HepG2 (cell line): ENCODE measurements at regions not wholly inside any gene's neighbourhood (a gene's known extent, or its start where the extent isn't known, plus 50 kb on each side); places are given as distances from the start of the nearest gene placed in this dataset.

Source experiments
- ATAC-seq: fragments of 200-7000 bp; cut with Tn5 transposase; 3 replicates; pipeline ENCODE4 v1.9.1; 2020; ENCODE audit warnings: mild to moderate bottlenecking, moderate library complexity
- BruUV-seq: library from RNA; stranded (reverse); fragments of 400-500 nt; replicated peaks from 2 replicates; lab custom pipeline; 2021; lab: Mats Ljungman, UMichigan
- CTCF ChIA-PET: fragments of 300-600 bp; formaldehyde crosslinking; extraction: SDS; loops from one replicate; lab custom pipeline; 2021; ENCODE audit warnings: low total read pairs, inconsistent platforms, low intra/inter-chr PET ratio; lab: Yijun Ruan, JAX
- POLR2A ChIA-PET: fragments of 350-600 bp; sonication (Branson Sonifier 250); formaldehyde crosslinking; loops from one replicate; lab custom pipeline; 2020; ENCODE audit warnings: antibody characterized with exemption, inconsistent platforms; lab: Yijun Ruan, JAX
- DNase-seq: peaks from one replicate; pipeline ENCODE4 v3.0.0-alpha.2; 2015; ENCODE audit warnings: low spot score
- FAIRE-seq: peaks from 3 replicates; lab custom pipeline; 2011; peaks lifted over from hg19 to GRCh38; lab: Jason Lieb, UNC
- H2AFZ ChIP-seq: one replicate; pipeline ENCODE4 v1.6.1; 2011; ENCODE audit warnings: low read length, inconsistent platforms
- H3K27ac ChIP-seq: fragments of 300-600 bp; 3 replicates; pipeline ENCODE4 v1.8.0; 2011; ENCODE audit warnings: mixed run types, mild to moderate bottlenecking, mixed read lengths, low read length, inconsistent platforms; ENCODE audit not compliant: insufficient read depth; ENCODE audit errors: extremely low read length
- H3K27me3 ChIP-seq, 2 experiments: fragments of 200-600 bp in 1 of 2; 2 replicates in 1 of 2; 3 replicates in 1 of 2; pipeline versions ENCODE4 v1.6.0 to v1.8.0; 2011; ENCODE audit warnings: low read length in 2 of 2, mild to moderate bottlenecking in 2 of 2, moderate library complexity in 2 of 2, inconsistent platforms in 1 of 2; ENCODE audit not compliant: insufficient read depth in 2 of 2, control insufficient read depth in 1 of 2
- H3K36me3 ChIP-seq, 2 experiments: fragments of 200-600 bp in 1 of 2; replicated peaks in 1 of 2; 2 replicates in 1 of 2; 3 replicates in 1 of 2; pipeline versions ENCODE4 v1.5.1 to v1.8.0; 2011; ENCODE audit warnings: low read length in 2 of 2, inconsistent platforms in 1 of 2; ENCODE audit not compliant: insufficient read depth in 2 of 2, control insufficient read depth in 1 of 2
- H3K4me1 ChIP-seq: 2 replicates; pipeline ENCODE4 v1.5.1; 2012; ENCODE audit warnings: low read length, inconsistent platforms; ENCODE audit not compliant: insufficient read depth
- H3K4me2 ChIP-seq: 2 replicates; pipeline ENCODE4 v1.6.0; 2011; ENCODE audit warnings: low read depth, low read length, inconsistent platforms
- H3K4me3 ChIP-seq, 3 experiments: fragments of 200-600 bp in 1 of 3; sonication (generic), shearing (Covaris generic) in 1 of 3; replicated peaks in 1 of 3; 2 replicates each; pipeline ENCODE4 v1.5.1; 2011 to 2016; ENCODE audit warnings: low read length in 3 of 3, inconsistent platforms in 2 of 3, low read depth in 2 of 3, mild to moderate bottlenecking in 2 of 3, control low read depth in 1 of 3, mixed read lengths in 1 of 3; ENCODE audit not compliant: insufficient read depth in 1 of 3
- H3K79me2 ChIP-seq: one replicate; pipeline ENCODE4 v1.6.1; 2011; ENCODE audit warnings: low read length, inconsistent platforms; ENCODE audit not compliant: insufficient read depth
- H3K9ac ChIP-seq: 2 replicates; pipeline ENCODE4 v1.6.0; 2011; ENCODE audit warnings: mild to moderate bottlenecking, low read depth, low read length, inconsistent platforms; ENCODE audit not compliant: insufficient read depth
- H3K9me3 ChIP-seq: 2 replicates; pipeline ENCODE4 v1.5.1; 2012; ENCODE audit warnings: mild to moderate bottlenecking, low read length
- H4K20me1 ChIP-seq: 2 replicates; pipeline ENCODE4 v1.6.0; 2011; ENCODE audit warnings: inconsistent platforms, mild to moderate bottlenecking, low read length, moderate library complexity; ENCODE audit not compliant: insufficient read depth
- KDM3A ChIP-seq: IDR thresholded peaks from 2 replicates; pipeline ENCODE4 v1.6.1; 2018; ENCODE audit warnings: low read depth, missing compliant biosample characterization
- POGZ ChIP-seq: sonication (generic); formaldehyde crosslinking; IDR thresholded peaks from 2 replicates; pipeline ENCODE4 v1.4.0; 2020; ENCODE audit warnings: mild to moderate bottlenecking, missing genetic modification reagents
- SAFB2 ChIP-seq: sonication (generic); formaldehyde crosslinking; IDR thresholded peaks from 2 replicates; pipeline ENCODE4 v1.5.1; 2020; ENCODE audit warnings: missing genetic modification reagents, low read depth, mild to moderate bottlenecking, borderline replicate concordance
- SRF ChIP-seq: IDR thresholded peaks from 2 replicates; pipeline ENCODE4 v1.6.1; 2011; ENCODE audit warnings: mild to moderate bottlenecking, low read depth, low read length, moderate library complexity
- ZNF296 ChIP-seq: sonication (generic); formaldehyde crosslinking; conservative IDR thresholded peaks from 2 replicates; pipeline ENCODE4 v1.5.0; 2020; ENCODE audit warnings: mild to moderate bottlenecking, missing genetic modification reagents
- ZNF382 ChIP-seq: sonication (generic); formaldehyde crosslinking; IDR thresholded peaks from 2 replicates; pipeline ENCODE4 v1.5.0; 2020; ENCODE audit warnings: missing genetic modification reagents, mild to moderate bottlenecking, borderline replicate concordance
- ZNF44 ChIP-seq: sonication (generic); formaldehyde crosslinking; IDR thresholded peaks from 2 replicates; pipeline ENCODE4 v1.5.1; 2020; ENCODE audit warnings: mild to moderate bottlenecking, missing genetic modification reagents
- ZNF547 ChIP-seq: sonication (generic); formaldehyde crosslinking; IDR thresholded peaks from 2 replicates; pipeline ENCODE4 v1.5.1; 2020; ENCODE audit warnings: mild to moderate bottlenecking, missing genetic modification reagents
- ZNF75D ChIP-seq: sonication (generic); formaldehyde crosslinking; IDR thresholded peaks from 2 replicates; pipeline ENCODE4 v1.8.1; 2023; ENCODE audit warnings: missing genetic modification reagents, mild to moderate bottlenecking, borderline replicate concordance
- WGBS: methylation state at CpG from one replicate; pipeline ENCODE4 v1.1.6; 2017; ENCODE audit warnings: low lambda C conversion rate; 5-methylcytosine and 5-hydroxymethylcytosine counted together
- in situ Hi-C: cut with HindIII; loops from 2 replicates; pipeline ENCODE4 v1.10.0; 2017; ENCODE audit warnings: low pct_unique_long_range_greater_than_20kb; ENCODE audit not compliant: extremely low pct_ligation_motif_present
- intact Hi-C: fragments of 100-400 bp; cut with micrococcal nuclease; formaldehyde crosslinking; loops from one replicate; pipeline ENCODE4 v1.10.0; 2022; ENCODE audit not compliant: unreplicated experiment
- TF ChIP-seq, protein P1 (sequence below): sonication (generic); formaldehyde crosslinking; IDR thresholded peaks from 2 replicates; pipeline ENCODE4 v1.5.0; 2020; ENCODE audit warnings: mild to moderate bottlenecking, missing genetic modification reagents, moderate library complexity

DNA sequence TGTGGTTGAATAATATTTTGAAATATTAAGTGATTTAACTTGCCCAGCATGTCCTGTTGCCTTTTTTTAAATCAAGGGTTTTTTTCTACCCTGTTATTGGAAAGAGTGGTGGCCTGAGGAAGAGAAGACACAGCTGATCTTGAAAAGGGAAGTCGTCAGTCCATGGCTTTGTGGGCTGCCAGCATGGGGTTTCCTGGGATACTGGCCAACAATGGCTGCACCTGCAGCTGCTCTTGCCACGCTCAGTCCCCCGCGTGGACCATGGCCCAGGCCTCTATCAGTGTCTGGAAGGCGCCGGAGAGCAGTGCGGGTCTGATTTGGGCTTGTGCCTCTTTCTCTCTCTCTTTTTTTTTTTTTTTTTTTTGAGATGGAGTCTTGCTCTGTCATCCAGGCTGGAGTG, 99.3 kb downstream of the ASB1 start:
- TF ChIP-seq POGZ: no peak
- TF ChIP-seq ZNF75D (CRISPR knock-in tag): no peak
- TF ChIP-seq KDM3A: no peak
- no peak for TF ChIP-seq ZNF382 (CRISPR knock-in tag)
- TF ChIP-seq SRF: no peak
- TF ChIP-seq, protein P1, sequence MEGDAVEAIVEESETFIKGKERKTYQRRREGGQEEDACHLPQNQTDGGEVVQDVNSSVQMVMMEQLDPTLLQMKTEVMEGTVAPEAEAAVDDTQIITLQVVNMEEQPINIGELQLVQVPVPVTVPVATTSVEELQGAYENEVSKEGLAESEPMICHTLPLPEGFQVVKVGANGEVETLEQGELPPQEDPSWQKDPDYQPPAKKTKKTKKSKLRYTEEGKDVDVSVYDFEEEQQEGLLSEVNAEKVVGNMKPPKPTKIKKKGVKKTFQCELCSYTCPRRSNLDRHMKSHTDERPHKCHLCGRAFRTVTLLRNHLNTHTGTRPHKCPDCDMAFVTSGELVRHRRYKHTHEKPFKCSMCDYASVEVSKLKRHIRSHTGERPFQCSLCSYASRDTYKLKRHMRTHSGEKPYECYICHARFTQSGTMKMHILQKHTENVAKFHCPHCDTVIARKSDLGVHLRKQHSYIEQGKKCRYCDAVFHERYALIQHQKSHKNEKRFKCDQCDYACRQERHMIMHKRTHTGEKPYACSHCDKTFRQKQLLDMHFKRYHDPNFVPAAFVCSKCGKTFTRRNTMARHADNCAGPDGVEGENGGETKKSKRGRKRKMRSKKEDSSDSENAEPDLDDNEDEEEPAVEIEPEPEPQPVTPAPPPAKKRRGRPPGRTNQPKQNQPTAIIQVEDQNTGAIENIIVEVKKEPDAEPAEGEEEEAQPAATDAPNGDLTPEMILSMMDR (CRISPR knock-in tag): no peak
- TF ChIP-seq ZNF44 (CRISPR knock-in tag): no peak
- no peak for TF ChIP-seq ZNF547 (CRISPR knock-in tag)
- TF ChIP-seq ZNF296: no peak
- no peak for TF ChIP-seq SAFB2 (CRISPR knock-in tag)
- TF ChIP-seq, all 625 proteins: peak for 0
- Histone ChIP-seq H3K4me3 (no peak overlapping the region), H3K27me3 (no peaks in the 10 kb centered on the region), H4K20me1 (no peaks in the 10 kb centered on the region), H3K4me2 (no peak overlapping the region), H3K4me1 (peaks cover 39% of the 10 kb centered on the region), H3K9me3 (peaks cover 5% of the 10 kb centered on the region), H3K79me2 (no peaks in the 10 kb centered on the region), H3K36me3 (no peaks in the 10 kb centered on the region), H3K27ac (no peak overlapping the region), H3K9ac (no peak overlapping the region), H2AFZ (no peak overlapping the region)
- FAIRE-seq (no peak), ATAC-seq (no peak), DNase-seq (no peak)
- in situ Hi-C loops: no loop called here
- 92% methylated on average over 7 of the region's 7 CpGs for WGBS
- POLR2A ChIA-PET: no interaction called here
- intact Hi-C loops: no loop called here
- BruUV-seq: no TSS peak
- CTCF ChIA-PET: no interaction called here
